GM10266 (cell line): ENCODE measurements at regions not wholly inside any gene's neighbourhood (a gene's known extent, or its start where the extent isn't known, plus 50 kb on each side); places are given as distances from the start of the nearest gene placed in this dataset.

Experiments used
- DNase-seq: peaks from one replicate; pipeline ENCODE4 v3.0.0; 2012; ENCODE audit errors: extremely low spot score
- CTCF ChIP-seq: IDR thresholded peaks from 2 replicates; pipeline ENCODE4 v1.5.1; 2012; ENCODE audit warnings: mild to moderate bottlenecking, low read depth; ENCODE audit not compliant: control insufficient read depth, insufficient read depth; ENCODE audit errors: missing control alignments

GRCh38 chr13:68417801-68418200, 1187.7 kb upstream of the PCDH9 start:
- no peak for DNase-seq
- TF ChIP-seq CTCF = no peak

GRCh38 chr13:68410007-68410406, 1179.9 kb upstream of the PCDH9 start:
- no peak for DNase-seq
- no peak for TF ChIP-seq CTCF

- TF ChIP-seq CTCF = no peak
Measured at GRCh38 chr13:68390987-68391386, 1160.9 kb upstream of the PCDH9 start.

GRCh38 chr13:68386808-68387207, 1156.7 kb upstream of the PCDH9 start:
- no peak for DNase-seq
- no peak for TF ChIP-seq CTCF

More at GRCh38 chr13:68390987-68391386, 1160.9 kb upstream of the PCDH9 start:
- DNase-seq = no peak

GRCh38 chr13:68380041-68380973, 1150.2 kb upstream of the PCDH9 start:
- TF ChIP-seq CTCF = no peak
- no peak for DNase-seq

- DNase-seq = no peak
- no peak for TF ChIP-seq CTCF
Measured at GRCh38 chr13:68378294-68378693, 1148.2 kb upstream of the PCDH9 start.

- DNase-seq = no peak
- no peak for TF ChIP-seq CTCF
Measured at GRCh38 chr13:68375004-68375403, 1144.9 kb upstream of the PCDH9 start.
